ENCODE measurements at regions not wholly inside any gene's neighbourhood (a gene's known extent, or its start where the extent isn't known, plus 50 kb on each side); places are given as distances from the start of the nearest gene placed in this dataset.
A peak's percentile ranks its signal among the peaks of the same experiment; 100 is the strongest.

DNA sequence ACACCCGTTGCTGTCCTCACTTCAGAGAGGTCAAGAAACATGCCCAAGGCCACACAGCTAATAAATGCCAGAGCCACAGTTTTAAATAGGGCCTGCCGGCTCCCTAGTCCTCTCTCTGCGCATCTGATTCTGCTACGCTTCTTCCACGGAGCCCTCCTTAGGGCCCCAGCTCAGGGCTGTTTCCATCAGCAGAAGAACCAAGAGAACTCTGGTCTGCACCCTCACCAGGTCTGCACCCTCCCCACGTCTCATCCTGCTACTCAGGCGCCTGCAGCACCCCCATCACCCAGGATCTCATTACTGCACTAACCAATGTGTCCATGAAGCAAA, 79.5 kb upstream of the NKD1 start:
- H3K27me3 ChIP-seq, result peaks cover 0 to 12% (median 7%) of the 10 kb centered on the region in 4 donors
- WGBS, 2 donors, result 76 to 86% methylated on average over 7 of the region's 7 CpGs

DNA sequence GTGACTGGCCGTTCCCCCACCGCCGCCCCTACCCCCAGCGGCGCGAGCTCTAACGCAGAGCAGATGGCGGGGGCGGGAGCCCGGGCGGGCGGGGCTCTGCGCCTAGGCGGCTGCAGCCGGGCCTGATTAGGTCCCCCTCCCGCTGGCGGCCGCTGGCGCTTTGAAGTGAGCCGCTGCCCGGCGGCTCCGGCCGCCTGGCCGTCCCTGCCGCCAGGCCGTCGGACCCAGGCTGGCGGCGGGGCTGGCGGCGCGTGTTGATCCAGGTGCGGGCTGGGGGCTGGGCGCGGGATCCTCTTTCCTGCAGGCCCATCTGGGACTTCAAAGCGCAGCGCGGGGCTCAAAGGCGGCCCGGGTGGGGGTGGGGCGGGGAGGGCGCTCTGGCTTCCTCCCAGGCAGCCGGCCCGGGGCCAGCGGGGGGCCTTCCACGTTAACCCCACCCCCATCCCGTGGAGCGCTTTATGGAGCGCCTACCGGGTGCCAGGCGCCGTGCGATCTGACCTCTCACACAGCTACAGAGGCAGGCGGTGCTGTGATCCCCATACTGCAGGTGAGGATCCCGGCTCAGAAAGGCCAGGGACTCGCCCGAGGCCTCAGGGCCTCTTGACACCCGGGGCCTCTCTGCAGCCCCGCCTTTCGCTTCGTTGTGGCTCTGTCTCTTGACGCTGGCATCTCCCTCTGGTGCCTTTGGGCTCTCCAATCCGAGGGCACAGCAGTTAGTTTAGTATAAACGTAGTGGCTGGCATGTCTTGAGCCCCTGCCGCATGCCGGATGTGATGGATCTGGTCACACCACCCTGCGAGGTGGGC, 80.0 kb upstream of the NKD1 start:
- Histone ChIP-seq H3K36me3 (no peaks in the 10 kb centered on the region), H3K9me3 (no peaks in the 10 kb centered on the region), H3K4me3 (peak overlapping the region in 3 of 4 donors; percentile 18 to 41 (median 38)), H3K4me1 (peaks cover 8 to 10% (median 9%) of the 10 kb centered on the region in 4 donors), H3K27me3 (peaks cover 0 to 12% (median 7%) of the 10 kb centered on the region in 4 donors), H3K27ac (no peak overlapping the region)
- TF ChIP-seq EP300 (IDR thresholded peaks at IDR 0.05) (no peak), POLR2AphosphoS5 (IDR thresholded peaks at IDR 0.05) (no peak), POLR2A (IDR thresholded peaks at IDR 0.05) (no peak)
- TF ChIP-seq, protein P1, sequence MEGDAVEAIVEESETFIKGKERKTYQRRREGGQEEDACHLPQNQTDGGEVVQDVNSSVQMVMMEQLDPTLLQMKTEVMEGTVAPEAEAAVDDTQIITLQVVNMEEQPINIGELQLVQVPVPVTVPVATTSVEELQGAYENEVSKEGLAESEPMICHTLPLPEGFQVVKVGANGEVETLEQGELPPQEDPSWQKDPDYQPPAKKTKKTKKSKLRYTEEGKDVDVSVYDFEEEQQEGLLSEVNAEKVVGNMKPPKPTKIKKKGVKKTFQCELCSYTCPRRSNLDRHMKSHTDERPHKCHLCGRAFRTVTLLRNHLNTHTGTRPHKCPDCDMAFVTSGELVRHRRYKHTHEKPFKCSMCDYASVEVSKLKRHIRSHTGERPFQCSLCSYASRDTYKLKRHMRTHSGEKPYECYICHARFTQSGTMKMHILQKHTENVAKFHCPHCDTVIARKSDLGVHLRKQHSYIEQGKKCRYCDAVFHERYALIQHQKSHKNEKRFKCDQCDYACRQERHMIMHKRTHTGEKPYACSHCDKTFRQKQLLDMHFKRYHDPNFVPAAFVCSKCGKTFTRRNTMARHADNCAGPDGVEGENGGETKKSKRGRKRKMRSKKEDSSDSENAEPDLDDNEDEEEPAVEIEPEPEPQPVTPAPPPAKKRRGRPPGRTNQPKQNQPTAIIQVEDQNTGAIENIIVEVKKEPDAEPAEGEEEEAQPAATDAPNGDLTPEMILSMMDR (IDR thresholded peaks at IDR 0.05), result no peak
- ATAC-seq (ENCODE audit: low FRiP score in 2 of 2), result peak in 1 of 2 donors; percentile 38
- WGBS, 2 donors, result 12 to 38% methylated on average over 5 to 16 of the region's 68 CpGs
- peak; percentile 20 to 86 for DNase-seq

More for the DNA sequence above, 79.5 kb upstream of the NKD1 start:
- DNase-seq, result peak in 1 of 2 donors; percentile 7
- Histone ChIP-seq H3K36me3 (no peaks in the 10 kb centered on the region), H3K9me3 (no peaks in the 10 kb centered on the region), H3K4me1 (peaks cover 8 to 10% (median 9%) of the 10 kb centered on the region in 4 donors), H3K27ac (no peak overlapping the region), H3K4me3 (no peak overlapping the region)
- TF ChIP-seq POLR2A (IDR thresholded peaks at IDR 0.05) (no peak), EP300 (IDR thresholded peaks at IDR 0.05) (no peak), POLR2AphosphoS5 (IDR thresholded peaks at IDR 0.05) (no peak)
- TF ChIP-seq, protein P1 (IDR thresholded peaks at IDR 0.05), result no peak
- no peak for ATAC-seq (ENCODE audit: low FRiP score in 2 of 2)

DNA sequence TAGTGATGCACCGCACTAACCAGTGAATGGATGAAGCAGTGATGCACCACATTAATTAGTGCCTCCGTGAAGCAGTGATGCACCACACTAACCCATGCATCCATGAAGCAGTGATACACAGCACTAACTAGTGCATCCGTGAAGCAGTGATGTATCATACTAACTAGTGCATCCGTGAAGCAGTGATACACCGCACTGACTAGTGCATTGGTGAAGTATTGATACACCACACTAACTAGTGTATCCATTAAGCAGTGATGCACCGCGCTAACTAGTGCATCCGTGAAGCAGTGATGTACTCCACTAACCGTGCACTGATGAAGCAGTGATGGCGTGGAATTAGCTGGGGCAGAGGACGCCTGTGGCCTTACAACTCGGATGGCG, 80.6 kb upstream of the NKD1 start:
- H3K27ac ChIP-seq, result no peak overlapping the region
- TF ChIP-seq POLR2AphosphoS5 (IDR thresholded peaks at IDR 0.05) (no peak), POLR2A (IDR thresholded peaks at IDR 0.05) (no peak)
- H3K36me3 ChIP-seq, result no peaks in the 10 kb centered on the region
- H3K4me3 ChIP-seq, result peak overlapping the region in 3 of 4 donors; percentile 18 to 41 (median 38)
- H3K4me1 ChIP-seq, result peaks cover 8 to 10% (median 9%) of the 10 kb centered on the region in 4 donors
- DNase-seq (no peak), ATAC-seq (ENCODE audit: low FRiP score in 2 of 2) (no peak)
- H3K27me3 ChIP-seq, result peaks cover 0 to 12% (median 7%) of the 10 kb centered on the region in 4 donors
- 54 to 80% methylated on average over 8 to 12 of the region's 13 CpGs for WGBS, 2 donors
- no peaks in the 10 kb centered on the region for H3K9me3 ChIP-seq

DNA sequence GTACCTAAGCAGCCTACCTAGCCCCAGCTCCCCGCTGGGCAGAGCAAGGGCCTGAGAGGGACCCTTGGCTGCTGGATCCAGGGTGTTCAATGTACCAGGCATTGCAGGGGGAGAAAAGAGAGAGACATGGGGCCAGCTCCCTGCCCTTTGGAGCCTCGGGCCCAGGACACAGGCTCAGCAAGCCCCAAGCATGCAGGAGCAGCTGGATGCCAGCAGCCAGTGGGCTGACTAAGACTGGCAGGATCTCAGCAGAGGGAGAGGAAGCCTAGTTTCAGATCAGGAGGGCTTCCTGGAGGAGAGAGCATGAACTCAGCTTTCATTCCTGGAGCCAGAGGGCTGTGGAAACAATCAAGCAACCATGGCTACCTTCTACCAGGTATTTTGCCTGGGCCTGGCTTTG, 82.0 kb upstream of the NKD1 start:
- peaks cover 0 to 12% (median 7%) of the 10 kb centered on the region in 4 donors for H3K27me3 ChIP-seq
- no peak overlapping the region for H3K4me3 ChIP-seq
- no peaks in the 10 kb centered on the region for H3K9me3 ChIP-seq
- H3K27ac ChIP-seq, result no peak overlapping the region
- 73 to 75% methylated on average over 2 of the region's 2 CpGs for WGBS, 2 donors
- TF ChIP-seq, protein P1 (IDR thresholded peaks at IDR 0.05), result no peak
- TF ChIP-seq POLR2A (IDR thresholded peaks at IDR 0.05) (no peak), EP300 (IDR thresholded peaks at IDR 0.05) (no peak), POLR2AphosphoS5 (IDR thresholded peaks at IDR 0.05) (no peak)
- H3K4me1 ChIP-seq, result peaks cover 8 to 10% (median 9%) of the 10 kb centered on the region in 4 donors
- no peaks in the 10 kb centered on the region for H3K36me3 ChIP-seq
- DNase-seq (peak in 1 of 2 donors; percentile 5), ATAC-seq (ENCODE audit: low FRiP score in 2 of 2) (no peak)

DNA sequence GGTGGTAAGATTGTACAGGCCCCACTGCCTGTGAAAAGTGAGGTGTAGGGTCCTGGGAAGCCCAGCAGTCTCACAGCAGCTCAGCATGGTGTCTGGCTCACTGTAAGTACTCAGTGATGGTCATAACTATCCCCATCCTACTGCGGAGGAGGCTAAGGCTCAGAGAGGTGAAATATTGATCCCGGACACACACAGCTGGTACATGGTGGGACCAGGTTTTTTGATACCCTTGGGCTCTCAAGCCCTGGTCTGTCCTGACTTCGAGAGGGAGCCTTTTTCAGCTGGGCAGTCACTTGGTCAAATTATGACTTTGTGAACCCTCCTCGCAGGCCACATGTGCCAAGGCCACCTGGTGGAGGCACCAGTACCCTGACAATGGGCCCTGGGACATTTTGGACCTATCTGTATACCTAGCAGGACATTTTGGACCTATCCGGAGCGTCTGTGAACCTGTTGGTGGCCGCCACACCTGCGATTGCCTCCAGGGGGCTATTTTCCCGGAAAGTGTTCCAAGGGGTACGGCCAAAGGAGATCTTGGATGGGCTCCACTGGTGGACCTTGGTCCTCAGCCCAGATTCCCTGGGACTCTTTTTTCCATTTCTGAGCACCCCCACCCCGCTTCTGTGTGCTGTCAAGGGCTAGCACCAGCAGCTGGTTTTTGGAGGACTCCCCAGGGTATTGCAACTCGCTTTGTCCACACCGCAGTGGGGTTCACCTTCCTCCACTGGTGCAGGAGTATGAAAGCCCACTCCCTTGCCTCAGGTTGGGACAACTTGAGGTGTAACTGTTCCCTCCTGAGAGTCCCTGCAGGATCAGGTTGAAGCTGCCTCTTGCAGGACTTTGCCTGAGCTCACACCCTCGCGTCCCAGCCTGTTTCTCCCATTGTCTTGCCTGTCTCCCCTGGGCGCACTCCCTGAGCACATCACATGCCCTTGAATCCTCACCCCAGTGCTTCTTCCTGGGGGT, 83.6 kb upstream of the NKD1 start:
- Histone ChIP-seq H3K27ac (no peak overlapping the region), H3K9me3 (no peaks in the 10 kb centered on the region), H3K36me3 (no peaks in the 10 kb centered on the region), H3K4me3 (no peak overlapping the region), H3K4me1 (peaks cover 8 to 11% (median 10%) of the 10 kb centered on the region in 4 donors), H3K27me3 (peaks cover 0 to 15% (median 7%) of the 10 kb centered on the region in 4 donors)
- TF ChIP-seq POLR2AphosphoS5 (IDR thresholded peaks at IDR 0.05), result no peak
- TF ChIP-seq, protein P1 (IDR thresholded peaks at IDR 0.05), result no peak
- no peak for TF ChIP-seq POLR2A (IDR thresholded peaks at IDR 0.05)
- TF ChIP-seq EP300 (IDR thresholded peaks at IDR 0.05), result no peak
- no peak for ATAC-seq (ENCODE audit: low FRiP score in 2 of 2)
- whole genome bisulfite sequencing, 2 donors, result 87 to 89% methylated on average over 15 to 16 of the region's 16 CpGs
- peak in 1 of 2 donors; percentile 15 for DNase-seq

Data from upper lobe of left lung (tissue), 6 donors.